SIG-M5 (cell line): ENCODE measurements at regions not wholly inside any gene's neighbourhood (a gene's known extent, or its start where the extent isn't known, plus 50 kb on each side); places are given as distances from the start of the nearest gene placed in this dataset.

Source experiments
- DNase-seq: peaks from one replicate; lab custom pipeline; 2025; lab: John Stamatoyannopoulos, UW

- DNase-seq = no peak
Observed at GRCh38 chr5:89729623-89730301, 679.8 kb downstream of the CETN3 start.

- DNase-seq = no peak
Observed at GRCh38 chr5:89728750-89729149, 680.8 kb downstream of the CETN3 start.

GRCh38 chr5:89728134-89728533 lies 681.4 kb downstream of the CETN3 start:
- no peak for DNase-seq

- no peak for DNase-seq
Observed at GRCh38 chr5:89724379-89725095, 685.0 kb downstream of the CETN3 start.

- DNase-seq = no peak
Observed at GRCh38 chr5:89723907-89724306, 685.6 kb downstream of the CETN3 start.

GRCh38 chr5:89722538-89722937 lies 687.0 kb downstream of the CETN3 start:
- DNase-seq = no peak

GRCh38 chr5:89721931-89722330 lies 687.6 kb downstream of the CETN3 start:
- DNase-seq = no peak

- no peak for DNase-seq
Observed at GRCh38 chr5:89721353-89721752, 688.2 kb downstream of the CETN3 start.

GRCh38 chr5:89712134-89712700 lies 697.3 kb downstream of the CETN3 start:
- DNase-seq = no peak

- DNase-seq = no peak
Observed at GRCh38 chr5:89711526-89711925, 698.0 kb downstream of the CETN3 start.

- no peak for DNase-seq
Observed at GRCh38 chr5:89710006-89710405, 699.5 kb downstream of the CETN3 start.

- no peak for DNase-seq
Observed at GRCh38 chr5:89707891-89708290, 701.7 kb downstream of the CETN3 start.

- DNase-seq = no peak
Observed at GRCh38 chr5:89706731-89707130, 702.8 kb downstream of the CETN3 start.

GRCh38 chr5:89703817-89704216 lies 705.7 kb downstream of the CETN3 start:
- DNase-seq = no peak

GRCh38 chr5:89698028-89698427 lies 711.5 kb downstream of the CETN3 start:
- no peak for DNase-seq

- DNase-seq = no peak
Observed at GRCh38 chr5:89697581-89697980, 712.0 kb downstream of the CETN3 start.

- no peak for DNase-seq
Observed at GRCh38 chr5:89695371-89695770, 714.2 kb downstream of the CETN3 start.

GRCh38 chr5:89694026-89694550 lies 715.5 kb downstream of the CETN3 start:
- DNase-seq = no peak

- DNase-seq = no peak
Observed at GRCh38 chr5:89690331-89690730, 719.2 kb downstream of the CETN3 start.

- no peak for DNase-seq
Observed at GRCh38 chr5:89686081-89686765, 723.3 kb downstream of the CETN3 start.

- DNase-seq = no peak
Observed at GRCh38 chr5:89676634-89677033, 732.9 kb downstream of the CETN3 start.

- no peak for DNase-seq
Observed at GRCh38 chr5:89673019-89673418, 736.5 kb downstream of the CETN3 start.

- no peak for DNase-seq
Observed at GRCh38 chr5:89668821-89669220, 740.7 kb downstream of the CETN3 start.
